Kidney capillary endothelial cell (primary cell): ENCODE measurements at regions not wholly inside any gene's neighbourhood (a gene's known extent, or its start where the extent isn't known, plus 50 kb on each side); places are given as distances from the start of the nearest gene placed in this dataset.

Experiments used
- DNase-seq: peaks from one replicate; pipeline ENCODE4 v3.0.0-alpha.2; 2018; ENCODE audit warnings: low spot score

DNA sequence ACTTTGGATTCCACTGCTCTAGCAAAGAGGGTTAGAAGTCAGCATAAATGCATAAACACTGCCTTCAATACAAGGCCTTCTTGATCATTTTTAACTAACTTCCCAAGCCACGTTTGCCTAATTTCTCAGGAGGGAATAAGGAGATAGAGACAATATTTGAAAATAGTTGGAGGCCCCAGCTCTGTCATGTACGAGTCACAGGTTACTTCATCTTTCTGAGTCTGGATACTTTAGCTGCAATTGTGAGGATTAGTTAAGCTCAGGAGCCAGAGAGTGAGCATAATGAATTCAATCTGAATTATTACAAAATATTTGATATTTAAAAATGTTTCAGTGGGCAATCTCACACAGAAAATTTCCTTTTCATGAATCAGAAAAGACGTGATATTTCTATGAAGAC, 298.9 kb downstream of the SHOX2 start:
- DNase-seq, result no peak

GRCh38 chr3:157805538-157805937, 300.7 kb downstream of the SHOX2 start:
- no peak for DNase-seq

DNA sequence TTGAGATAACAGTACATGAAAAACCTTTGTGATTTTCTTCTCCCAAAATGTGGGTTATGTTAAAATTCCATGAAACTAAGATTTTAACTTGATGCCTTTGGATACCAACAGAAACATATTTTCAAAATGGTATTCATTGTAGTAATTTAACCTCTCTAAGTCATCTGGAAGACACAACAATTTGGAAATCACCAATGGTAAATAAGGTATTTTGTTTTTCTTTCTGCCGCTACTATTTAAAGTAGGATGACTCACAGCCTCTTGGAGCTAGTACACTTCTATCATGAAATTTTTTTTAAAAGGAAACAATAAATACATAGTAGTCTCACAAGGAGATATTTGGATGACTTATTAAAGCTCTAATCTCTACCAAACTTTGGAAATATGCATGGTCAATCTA, 291.6 kb upstream of the VEPH1 start:
- no peak for DNase-seq

DNA sequence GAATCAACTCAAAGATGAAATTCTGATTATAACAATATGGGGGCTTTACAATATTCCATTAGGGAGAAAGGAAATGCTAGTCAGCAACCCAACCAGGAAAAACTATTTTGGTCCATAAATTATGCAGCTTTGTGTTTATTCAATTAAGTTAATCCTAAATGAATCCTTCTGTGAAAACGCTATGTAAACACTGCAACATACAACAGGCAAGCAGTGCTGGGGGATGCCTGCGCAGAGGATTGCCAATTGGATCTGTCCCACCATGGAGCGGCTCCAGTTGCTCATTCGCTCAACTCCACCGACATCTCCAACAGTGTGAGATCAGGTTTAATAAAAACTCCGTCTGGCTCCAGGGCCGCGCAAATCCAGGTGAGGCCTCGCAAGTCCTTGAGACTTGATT, 290.5 kb upstream of the VEPH1 start:
- no peak for DNase-seq

DNA sequence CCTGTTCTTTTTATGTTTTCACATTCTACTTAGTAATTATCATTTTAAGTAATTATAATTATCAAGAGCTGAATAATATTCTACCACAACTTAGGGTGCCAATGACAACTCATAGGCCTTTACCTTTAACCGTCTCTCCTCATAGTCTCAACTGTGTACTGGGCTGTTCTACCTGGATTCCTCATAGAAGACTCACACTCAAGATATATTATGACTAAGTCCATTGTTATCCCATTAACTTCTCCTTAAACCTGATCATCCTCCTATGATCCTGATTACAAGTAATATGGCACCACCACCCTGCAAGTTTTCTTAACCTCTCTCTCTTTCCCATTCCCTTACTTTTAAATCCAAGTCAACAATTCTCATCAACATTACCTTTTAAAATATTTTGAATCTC, 285.9 kb upstream of the VEPH1 start:
- DNase-seq, result no peak

DNA sequence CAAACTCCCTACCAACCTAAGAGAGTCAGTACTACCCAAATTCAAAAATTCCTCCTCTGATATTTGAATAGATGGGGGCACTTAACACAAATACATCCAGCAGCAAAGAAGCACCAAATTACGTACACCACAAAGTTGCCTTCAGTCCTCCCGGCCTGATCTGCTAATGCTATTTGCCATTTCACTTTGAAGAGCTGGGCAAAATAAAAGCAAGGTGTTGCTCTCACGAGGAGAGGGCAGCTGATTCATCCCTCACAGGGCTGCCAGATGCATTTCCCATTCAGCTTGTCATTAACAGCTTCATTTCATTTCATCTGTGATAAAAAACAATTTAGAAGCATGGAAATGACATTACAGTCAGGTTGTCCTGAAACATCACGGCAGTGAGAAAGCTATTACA, 283.4 kb upstream of the VEPH1 start:
- DNase-seq, result no peak

DNA sequence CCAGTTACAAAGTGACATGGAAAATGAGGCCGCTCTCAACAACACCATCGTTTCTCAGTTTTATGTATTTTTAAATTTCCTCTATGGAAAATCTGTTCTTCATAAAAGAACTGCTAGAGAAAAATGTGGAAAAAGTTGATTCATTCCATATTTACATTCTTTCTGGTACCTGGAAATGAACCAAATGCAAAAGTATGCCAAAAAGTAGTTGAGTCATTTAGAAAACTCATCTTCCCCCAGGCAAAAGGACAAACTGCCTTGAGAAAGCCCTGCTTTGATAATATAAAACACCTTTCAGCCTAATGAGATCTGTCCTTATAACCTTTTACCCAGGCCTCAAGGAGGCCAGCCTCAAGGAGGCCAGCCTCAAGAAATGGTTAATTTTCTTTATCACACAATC, 283.0 kb upstream of the VEPH1 start:
- DNase-seq, result no peak

DNA sequence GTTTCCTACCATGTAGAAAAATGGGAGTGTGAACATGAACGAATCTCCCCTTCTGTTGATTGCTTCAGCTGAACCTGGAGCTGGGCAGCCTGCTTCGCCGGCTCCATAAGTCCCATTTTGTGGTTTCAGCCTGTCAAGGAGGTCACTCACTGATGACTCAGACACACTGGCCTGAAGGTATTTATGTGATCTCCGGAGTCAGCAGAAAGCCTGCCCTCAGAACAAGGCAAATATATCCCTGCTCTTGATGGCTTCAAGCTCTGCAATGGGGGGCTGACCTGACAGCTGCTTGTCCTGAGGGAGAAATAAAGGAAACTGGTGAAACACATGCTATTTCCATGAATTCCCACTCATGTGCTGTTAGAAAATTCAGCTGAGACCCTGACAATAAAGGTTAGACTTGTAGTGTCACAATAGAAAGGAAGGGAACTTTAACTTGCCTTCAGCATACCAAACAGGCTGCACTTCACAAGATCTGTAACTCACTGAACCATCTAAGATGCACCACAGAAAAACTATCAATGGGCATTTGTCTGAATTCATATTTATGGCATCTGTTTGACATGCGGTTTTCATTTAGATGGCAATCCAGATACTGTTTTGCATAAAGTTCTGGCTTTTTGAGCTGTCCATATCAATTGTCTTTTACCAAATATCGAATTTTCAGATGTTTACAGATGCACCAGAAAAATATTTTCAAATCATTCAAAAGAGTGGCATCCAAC, 282.0 kb upstream of the VEPH1 start:
- DNase-seq, result no peak

DNA sequence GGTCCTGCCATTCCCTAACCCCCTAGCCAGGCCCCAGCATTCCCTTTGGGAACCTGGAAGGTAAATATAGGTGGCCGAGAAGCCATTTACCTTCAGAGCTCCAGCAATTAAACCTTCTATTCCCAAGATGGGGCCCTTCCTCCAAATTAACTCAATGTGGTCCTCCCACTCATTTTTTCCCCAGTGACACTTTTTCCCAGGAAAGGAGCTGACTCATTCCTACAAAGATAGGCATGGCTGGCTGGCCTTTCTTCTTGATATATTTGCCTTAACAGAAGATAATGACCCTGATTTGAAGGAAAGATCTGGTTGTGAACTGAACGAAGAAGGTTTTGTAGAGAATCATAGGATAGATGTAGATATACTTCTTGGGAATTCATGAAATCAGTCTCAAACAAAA, 279.0 kb upstream of the VEPH1 start:
- DNase-seq, result no peak

DNA sequence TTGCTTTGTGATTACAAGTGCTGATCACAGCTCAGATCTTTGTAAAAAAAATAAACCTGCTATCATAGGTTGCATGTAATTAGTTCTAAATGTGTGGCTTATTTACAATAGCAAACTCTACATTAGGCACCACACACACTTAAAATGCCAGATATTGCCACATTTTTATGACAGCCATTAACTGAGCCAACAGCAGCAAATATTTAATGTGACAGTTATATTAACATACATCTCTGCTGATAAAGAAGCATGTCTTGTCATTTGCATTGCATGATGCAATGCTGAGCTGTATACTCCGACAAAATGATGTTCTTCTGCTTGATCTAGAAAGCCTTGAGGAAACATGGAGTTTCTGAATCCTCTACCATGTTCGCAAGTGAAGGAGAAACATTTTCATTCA, 273.6 kb upstream of the VEPH1 start:
- no peak for DNase-seq

DNA sequence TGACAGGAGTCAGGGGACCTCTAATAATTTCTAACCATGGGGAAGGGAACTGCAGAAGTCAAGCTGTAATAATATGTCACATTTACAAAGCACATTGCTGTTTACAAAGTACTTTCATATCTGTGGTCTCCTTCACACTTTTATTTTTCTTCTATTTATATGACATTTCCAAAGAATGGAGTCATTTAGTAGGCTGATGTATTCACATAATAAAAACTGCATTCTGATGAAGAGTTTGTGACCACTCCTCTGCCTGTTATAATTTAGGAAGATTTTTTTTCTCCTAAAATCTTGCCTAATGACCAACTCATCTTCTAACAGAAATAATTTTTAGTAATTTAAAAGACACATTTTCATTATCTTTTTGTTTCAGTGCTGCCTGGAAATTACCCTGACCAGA, 272.2 kb upstream of the VEPH1 start:
- DNase-seq, result no peak

DNA sequence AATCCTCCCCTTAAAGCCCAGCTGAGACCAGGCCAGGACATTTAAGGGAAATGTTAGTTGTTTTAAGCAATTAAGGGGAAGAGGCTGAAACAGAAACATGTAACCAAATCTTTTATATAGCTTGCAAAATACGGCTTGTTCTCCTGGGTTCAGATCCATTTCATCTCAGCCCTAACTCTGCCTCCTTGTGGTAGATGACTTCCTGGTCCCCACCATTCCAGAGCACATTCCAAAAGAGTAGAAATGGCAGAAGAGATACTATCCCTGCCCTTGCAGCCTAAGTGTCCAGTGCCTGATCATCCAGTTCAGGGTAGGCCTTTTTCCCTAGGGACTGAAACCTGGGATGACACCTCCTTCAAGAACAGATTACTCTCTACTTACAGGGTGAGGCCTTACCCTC, 266.2 kb upstream of the VEPH1 start:
- no peak for DNase-seq

DNA sequence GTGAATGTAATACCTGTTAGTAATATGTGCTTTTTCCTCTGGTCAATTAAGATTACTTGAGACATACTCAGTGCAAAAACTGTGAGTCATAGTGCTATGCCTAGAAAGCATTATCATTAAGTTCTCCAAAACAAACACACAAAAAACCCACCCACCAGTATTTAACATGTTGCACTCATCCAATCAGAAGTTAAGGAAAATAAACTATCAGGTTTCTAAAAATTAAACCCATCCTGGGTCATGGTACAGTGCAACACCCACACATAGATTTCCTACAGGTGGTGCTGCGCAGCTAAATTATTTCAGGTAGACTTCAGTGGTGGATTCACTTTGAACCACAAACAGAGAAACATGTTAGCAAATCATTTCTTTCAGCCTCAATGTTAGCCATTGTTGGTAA, 264.4 kb upstream of the VEPH1 start:
- no peak for DNase-seq

DNA sequence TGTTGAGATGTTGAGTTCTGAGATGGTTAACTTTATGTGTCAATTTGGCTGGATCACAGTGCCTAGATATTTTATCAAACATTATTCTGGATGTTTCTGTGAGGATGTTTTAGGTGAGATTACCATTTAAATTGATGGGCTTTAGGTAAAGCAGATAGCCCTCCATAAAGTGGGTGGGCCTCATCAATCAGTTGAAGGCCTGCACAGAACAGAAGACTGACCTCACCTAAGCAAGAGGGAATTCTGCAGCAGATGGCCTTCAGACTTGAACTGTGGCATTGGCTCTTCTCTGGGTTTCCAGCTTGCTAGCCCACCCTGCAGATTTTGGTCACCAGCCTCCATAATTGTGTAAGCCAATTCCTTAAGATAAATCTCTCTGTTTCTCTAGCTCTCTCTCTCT, 260.4 kb upstream of the VEPH1 start:
- no peak for DNase-seq

DNA sequence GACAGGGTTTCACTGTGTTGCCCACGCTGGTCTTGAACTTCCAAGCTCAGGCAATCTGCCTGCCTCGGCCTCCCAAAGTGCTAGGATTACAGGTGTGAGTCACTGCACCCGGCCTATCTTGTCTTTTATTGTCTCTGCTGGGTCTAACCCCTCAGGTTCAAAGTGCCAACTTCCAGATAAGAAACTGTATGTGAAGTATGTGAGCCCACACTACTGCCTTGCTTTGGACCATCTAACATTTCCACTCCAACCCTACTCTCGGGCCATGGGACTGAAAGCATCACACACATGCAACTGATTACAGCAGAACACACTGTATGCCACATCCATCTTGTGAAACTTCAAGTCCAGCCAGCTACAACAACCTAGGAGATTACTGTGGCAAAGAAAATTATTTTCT, 256.1 kb upstream of the VEPH1 start:
- DNase-seq, result no peak

GRCh38 chr3:157755233-157755632, 252.0 kb upstream of the VEPH1 start:
- no peak for DNase-seq

DNA sequence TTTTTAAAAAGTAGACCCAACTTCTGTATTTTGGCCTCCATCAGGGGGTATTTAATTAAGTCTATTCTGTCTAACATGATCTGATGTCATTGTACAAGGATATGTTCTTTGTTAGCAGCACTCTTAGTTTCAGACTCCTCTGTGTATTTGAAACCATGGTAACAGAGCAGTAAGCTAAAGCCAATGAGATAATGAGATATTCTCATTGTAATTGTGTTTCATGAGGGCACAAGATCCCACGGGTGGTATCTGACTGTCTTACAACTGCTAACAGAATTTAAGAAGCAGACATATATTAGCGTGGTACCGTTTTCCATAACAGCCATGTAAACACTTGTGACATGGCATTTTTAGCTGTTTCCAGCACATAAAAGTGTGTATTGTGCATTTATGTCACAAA, 251.2 kb upstream of the VEPH1 start:
- no peak for DNase-seq

DNA sequence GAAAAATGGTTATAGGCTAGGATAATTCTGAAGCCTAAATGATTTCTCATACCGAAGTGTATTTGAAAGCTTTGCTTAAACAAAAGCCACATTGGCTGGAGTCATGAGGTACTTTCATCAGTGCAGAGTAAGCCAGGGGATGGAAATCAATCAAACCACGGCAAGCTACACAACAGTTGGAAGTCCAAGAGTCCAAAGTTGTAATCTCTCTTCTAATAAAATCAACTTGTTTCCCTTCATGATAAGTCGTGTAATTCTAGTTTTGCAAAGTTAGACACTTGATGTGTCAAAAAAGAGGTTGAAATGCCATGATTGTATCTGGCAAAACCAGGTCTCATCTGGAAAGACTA, 250.5 kb upstream of the VEPH1 start:
- no peak for DNase-seq

DNA sequence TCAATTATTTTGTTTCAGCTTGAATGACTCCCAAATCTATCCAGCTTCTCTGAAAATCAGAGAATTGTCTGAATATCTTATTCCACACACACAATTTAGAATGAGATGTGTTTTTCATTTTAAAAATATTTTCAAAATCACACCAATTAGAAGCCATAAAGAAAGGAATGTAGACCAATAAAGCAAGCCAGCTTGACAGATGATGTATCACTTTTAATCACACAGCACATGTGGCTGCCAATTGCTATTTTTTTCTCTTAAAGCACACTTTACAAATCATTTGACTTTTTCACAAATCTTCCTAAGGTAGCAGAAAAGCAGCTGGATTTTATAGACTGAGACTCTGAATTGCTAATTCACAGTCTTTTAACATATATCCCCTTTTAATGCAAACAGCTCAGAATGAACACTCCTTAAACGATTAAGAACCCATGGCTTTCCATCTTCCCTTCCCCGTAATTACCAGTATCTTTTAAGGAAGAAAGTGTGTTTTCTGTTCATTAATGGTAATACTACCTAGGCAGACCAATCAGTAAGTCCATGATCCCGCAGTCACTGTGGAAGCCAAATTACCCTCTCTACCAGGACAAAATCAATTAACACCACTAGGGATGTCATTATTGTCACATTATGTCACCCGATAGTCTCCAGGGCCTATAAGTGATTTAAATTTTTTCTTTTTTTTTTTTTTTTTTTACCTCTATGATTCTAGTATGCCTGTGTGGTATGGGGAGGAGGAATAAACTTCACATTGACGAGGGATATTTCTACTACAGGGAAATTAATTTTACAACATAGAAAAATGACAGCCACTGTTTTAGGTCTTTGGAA, 250.0 kb upstream of the VEPH1 start:
- DNase-seq, result no peak

DNA sequence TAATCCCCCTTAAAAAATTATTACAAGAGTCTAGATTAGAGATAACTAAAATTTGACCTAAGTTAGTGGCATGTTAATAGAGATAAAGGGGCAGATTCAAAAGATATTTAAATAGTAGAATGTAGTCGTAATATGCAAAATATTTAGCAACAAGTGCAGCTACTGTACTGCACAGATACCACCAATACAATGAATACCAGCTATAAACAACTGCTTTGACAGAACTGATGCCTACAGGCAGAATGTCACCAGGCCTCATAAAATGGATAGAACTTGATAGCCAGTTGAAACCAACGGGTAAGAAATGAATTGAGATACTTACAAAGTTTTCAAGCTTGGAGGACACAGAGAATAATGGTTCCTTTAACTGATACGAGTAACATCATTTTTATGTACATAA, 249.3 kb upstream of the VEPH1 start:
- no peak for DNase-seq

DNA sequence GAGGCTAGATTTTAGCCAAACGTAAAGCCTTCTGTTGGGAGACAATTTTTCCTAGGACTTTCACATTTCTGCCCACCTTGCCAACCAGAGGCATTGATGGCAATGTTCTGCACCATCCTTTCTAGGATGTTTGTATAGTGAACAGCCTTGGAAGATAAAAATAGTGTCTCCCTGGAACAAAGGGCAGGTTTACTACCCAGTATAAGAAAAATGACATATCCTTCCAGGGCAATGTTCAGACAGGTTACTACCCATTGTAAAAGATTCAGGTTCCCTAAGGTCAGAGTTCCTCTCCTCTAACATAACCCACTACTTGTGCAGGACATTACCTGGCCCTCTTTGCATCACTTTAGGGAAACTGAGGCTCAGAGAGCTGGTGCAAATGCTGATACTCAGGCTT, 248.2 kb upstream of the VEPH1 start:
- no peak for DNase-seq

DNA sequence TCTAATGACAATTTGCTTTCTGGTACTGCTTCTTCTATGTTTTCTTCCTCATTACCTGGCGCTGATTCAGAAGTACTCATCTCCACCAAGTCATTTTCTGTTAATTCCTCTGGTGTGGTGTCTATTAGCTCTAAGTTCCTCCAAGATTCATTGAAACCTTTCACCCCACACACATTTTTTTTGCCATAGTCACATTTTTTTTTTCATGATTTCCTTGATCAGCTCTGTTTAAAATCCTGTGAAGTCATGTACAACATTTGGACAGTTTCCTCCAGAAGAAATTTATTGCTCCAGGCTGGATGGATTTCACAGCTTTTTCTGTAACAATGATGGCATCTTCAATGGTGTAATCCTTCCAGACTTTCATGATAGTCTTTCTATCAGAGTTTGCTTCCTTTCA, 243.2 kb upstream of the VEPH1 start:
- no peak for DNase-seq

DNA sequence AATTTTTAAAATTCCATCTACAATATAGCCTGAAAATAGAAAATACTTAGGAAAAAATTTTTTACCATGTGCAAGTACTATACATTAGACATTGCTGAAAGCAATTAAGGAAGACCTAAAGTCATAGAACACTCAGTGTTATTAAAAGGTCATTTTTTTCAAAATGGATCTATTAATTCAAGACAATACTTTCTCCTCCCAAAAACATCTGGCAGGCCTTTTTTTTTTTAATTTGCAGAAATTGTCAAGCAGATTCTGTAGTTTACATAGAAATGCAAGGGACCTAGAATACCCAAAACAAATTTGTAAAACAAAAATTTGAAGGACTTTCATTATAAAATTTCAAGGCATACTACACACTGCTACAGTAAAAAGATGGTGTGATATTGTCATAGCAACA, 238.4 kb upstream of the VEPH1 start:
- DNase-seq, result no peak

DNA sequence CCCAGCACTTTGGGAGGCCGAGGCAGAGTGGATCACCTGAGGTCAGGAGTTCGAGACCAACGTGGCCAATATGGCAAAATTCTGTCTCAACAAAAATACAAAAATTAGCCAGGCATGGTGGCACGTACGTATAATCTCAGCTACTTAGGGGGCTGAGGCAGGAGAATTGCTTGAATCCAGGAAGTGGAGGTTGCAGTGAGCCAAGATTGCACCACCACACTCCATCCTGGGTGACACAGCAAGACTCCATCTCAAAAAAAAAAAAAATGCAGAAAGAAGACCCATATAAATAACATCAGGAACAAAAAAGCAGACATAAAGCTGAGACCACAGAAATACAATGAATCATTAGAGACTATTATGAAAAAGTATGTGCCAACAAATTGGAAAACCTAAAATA, 235.2 kb upstream of the VEPH1 start:
- no peak for DNase-seq
